Stimulated activated CD8-positive, alpha-beta memory T cell treated with anti-CD3 and anti-CD28 coated beads, Interleukin-15, amount 100 ng/mL, for 48 hours (primary cell): ENCODE measurements at regions not wholly inside any gene's neighbourhood (a gene's known extent, or its start where the extent isn't known, plus 50 kb on each side); places are given as distances from the start of the nearest gene placed in this dataset.
"Not testable (repeated sequence)": the region's sequence is repeated elsewhere in the genome, so short reads cannot be mapped to it uniquely, and the experiment has no call there.

ENCODE experiments used
- DNase-seq, 2 donors: peaks; one replicate each; pipeline ENCODE4 v3.0.0-alpha.2; 2020; ENCODE audit warnings: low read depth in 2 of 2

DNA sequence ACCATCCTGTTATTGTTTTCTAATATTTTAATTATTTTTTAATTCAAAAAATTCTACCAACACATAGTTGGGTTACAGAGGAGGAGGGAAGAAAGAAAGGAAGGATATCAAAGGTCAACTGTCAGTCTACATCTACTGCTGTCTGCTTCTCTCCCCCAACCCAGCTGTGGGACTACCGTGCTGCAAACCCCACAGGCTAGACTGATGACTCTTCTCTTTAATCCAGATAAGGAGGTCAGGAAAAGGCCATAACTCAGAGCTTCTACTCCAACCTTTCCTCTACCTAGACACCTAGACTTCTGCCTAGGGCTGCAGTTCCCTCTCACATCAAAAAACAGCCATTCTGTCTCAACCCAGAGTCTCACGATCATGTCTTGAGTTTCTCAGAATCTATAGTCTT lies 124.2 kb upstream of the ETV3 start:
- no peak for DNase-seq

DNA sequence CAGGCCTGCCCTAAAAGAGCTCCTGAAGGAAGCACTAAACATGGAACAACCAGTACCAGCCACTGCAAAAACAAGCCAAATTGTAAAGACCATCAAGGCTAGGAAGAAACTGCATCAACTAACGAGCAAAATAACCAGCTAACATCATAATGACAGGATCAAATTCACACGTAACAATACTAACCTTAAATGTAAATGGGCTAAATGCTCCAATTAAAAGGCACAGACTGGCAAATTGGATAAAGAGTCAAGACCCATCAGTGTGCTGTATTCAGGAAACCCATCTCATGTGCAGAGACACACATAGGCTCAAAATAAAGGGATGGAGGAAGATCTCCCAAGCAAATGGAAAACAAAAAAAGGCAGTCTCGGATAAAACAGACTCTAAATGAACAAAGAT lies 117.7 kb upstream of the ETV3 start:
- DNase-seq: not testable (repeated sequence)

- not testable (repeated sequence) for DNase-seq
These were observed 116.0 kb upstream of the ETV3 start for GRCh38 chr1:157254183-157254582.

DNA sequence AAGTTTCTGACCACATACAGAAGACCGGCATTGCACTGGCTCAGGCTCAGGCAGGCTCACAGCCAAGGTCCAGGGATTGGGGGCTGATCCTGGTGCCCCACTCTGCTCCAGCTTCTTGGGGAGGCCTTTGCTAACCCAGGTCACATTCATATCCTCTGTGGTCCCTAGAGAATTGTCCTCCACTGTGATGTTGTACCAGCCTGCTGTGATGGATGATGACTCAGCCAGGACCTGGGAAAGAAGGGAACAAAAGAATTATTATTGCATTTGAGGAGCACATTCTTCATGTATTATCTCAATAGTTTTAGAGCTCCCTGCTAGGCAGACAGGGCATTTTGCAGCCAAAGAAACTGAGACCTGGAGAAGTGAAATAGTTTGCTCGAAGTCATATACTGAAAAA lies 114.3 kb upstream of the ETV3 start:
- DNase-seq: no peak

- DNase-seq: no peak
These were observed 111.5 kb upstream of the ETV3 start for GRCh38 chr1:157249739-157250138.

DNA sequence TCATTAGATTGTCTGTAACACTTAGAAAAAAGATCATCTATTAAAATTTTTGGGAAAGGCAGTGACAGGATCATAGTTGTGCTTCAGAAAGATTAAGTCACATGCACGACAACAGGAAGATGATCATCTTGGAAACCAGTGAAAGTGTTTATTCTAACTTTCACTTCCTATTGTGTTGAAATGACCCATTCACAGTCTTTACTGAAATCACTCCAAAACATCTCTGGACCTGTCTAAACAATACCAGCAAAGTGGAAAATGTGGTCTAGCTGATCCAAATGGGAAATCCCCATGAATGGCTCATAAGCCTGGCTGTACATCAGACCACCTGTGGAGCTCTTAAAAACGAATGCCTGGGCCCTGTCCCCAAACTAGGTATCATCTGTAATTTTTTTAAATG lies 111.1 kb upstream of the ETV3 start:
- DNase-seq: no peak

- DNase-seq: not testable (repeated sequence)
These were observed 109.5 kb upstream of the ETV3 start for GRCh38 chr1:157247764-157248049.

DNA sequence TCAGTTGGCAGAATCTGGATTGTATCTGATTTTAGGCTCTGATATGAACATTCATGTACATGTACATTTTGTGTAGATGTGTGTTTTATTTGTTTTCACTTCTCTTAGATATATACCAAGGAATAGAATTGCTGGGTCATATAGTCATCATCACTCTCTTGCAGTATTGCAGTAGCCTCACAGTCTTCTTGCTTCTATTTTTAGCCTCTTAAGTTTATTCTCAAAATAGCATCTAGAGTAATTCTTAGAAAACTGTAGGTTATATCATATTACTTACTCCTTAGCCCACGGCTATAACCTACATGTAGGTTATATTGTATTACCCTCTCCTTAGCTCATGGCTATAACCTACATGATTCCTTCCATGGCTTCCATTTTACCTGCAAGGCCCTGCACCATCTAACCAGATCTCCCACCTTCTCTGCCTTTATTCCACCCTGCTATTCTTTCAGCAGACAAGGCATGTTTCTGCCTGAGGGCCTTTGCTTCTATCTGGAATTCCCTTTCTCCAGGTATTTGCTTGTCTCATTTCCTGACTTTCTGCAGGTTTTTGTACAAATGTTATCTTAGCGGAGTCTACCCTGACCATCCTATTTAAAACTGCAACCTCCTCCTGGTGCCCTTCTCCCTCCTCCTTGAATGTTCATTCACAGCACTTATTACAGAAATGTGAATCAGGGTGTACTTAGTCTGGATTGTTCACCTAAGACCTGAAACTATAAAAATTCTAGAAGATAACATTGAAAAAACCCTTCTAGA lies 109.0 kb upstream of the ETV3 start:
- no peak for DNase-seq

DNA sequence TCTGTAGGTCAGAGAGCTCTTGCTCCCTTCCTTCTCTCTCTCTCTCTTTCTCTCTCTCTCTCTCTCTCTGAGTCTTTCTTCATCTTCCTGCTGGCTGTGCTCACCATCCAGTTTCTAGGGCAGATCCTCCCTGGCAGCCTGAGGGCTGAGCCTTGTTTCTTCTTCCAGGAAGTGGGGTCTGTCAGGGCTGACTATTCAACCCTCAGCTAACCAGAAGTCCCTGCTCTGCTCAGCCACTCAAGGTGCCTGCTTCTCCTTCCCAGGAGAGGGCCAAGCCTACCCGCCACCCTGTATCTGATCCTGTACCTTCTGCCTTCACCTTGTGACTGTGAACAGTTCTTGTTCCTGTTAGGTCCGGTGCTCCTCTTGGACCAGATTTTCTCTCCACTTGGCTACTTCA lies 107.6 kb upstream of the ETV3 start:
- no peak for DNase-seq

GRCh38 chr1:157241185-157241538 lies 103.0 kb upstream of the ETV3 start:
- no peak for DNase-seq

DNA sequence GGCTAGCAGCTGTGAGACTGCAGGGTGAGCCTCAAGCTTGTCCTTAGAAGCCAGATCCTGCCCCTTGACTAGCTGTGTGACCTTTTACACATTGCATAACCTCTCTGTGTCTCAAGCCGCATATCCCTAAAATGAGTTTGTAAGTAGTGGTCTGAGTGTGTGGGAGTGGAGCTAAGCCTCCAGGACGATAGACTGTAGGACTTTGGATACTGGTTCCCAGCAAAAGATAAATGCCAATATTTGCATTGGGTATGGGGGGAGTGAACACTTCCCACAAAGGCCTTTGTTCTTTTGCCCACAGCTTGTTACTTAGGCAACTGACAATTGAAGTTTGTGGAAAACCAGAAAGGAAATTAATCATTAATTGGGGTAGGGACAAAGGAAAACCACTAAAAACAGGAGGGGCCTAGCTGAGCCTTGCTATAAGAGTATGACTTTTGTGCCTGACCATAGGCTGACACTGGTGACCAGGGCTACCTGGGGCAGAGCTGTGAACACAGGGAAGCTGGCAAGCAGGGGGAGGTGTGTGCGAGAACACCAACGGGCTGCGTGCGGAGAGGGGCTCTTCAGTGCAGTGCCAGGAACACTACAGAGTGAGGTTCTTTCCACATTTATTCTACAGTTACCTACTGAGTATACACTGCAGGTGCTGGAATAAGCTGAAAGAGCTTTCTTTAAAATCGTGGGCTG lies 102.4 kb upstream of the ETV3 start:
- no peak for DNase-seq

GRCh38 chr1:157239936-157240335 lies 101.7 kb upstream of the ETV3 start:
- no peak for DNase-seq

GRCh38 chr1:157238585-157238984 lies 100.4 kb upstream of the ETV3 start:
- no peak for DNase-seq

DNA sequence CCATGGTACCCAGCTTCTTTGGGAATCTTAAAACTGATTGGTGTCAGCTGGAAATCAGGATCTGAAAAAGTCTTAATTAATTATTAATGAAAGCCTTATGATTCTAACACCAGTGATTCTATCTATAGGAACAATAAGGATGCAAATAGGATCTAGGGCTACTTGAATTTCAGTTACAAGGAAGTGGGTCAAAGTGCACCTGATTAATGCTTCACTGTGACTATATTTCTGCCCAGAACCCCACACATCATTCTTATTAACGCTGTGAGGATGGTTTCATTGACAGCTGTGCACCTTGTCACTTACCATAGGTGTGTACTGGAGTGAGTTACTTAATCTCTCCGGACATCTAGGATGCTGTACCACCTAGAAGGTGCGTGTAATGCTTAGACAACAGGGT lies 99.8 kb upstream of the ETV3 start:
- no peak for DNase-seq

DNA sequence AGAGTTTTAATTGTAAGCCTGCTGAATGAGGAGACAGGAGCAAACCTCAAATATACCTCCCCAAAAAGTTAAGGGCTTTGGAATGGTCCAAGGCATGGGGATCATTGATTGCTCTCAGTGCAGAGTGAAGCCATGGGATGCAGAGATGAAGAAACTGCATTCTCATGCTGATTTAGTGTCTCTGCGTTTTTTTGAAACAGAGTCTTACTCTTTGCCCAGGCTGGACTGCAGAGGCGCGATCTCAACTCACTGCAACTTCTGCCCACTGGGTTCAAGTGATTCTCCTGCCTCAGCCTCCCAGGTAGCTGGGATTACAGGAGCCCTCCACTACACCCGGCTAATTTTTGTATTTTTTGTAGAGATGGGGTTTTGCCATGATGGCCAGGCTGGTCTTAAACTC lies 99.3 kb upstream of the ETV3 start:
- DNase-seq: no peak

- DNase-seq: no peak
These were observed 97.9 kb upstream of the ETV3 start for GRCh38 chr1:157236072-157236471.

- DNase-seq: no peak
These were observed 97.1 kb upstream of the ETV3 start for GRCh38 chr1:157235307-157235706.

DNA sequence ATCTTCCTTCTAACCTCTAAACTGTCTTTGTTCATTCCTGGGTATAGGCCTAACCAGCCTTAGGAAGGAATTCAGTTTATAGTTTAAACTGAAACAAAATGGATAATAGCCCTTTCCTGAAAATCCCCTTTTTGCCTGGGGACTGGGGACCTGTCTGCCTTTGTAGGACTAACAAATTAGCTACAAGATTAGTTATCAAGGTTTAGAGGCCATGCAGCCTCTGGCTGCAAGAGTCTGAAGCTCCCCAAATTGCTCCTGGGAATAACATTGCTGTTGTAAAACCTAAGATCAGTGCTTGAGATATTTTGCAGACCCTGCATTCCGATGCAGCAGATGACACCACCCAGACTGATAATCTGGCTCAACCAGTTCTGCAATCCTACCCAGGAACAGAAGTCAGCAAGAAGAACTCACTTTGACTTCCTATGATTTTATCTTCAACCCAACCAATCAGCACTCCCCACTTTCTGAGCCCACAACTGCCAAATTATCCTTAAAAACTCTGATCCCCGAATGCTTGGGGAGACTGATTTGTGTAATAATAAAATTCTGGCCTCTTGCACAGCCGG lies 96.6 kb upstream of the ETV3 start:
- no peak for DNase-seq

GRCh38 chr1:157233131-157233530 lies 94.9 kb upstream of the ETV3 start:
- DNase-seq: no peak

GRCh38 chr1:157231846-157232525 lies 93.8 kb upstream of the ETV3 start:
- no peak for DNase-seq

GRCh38 chr1:157230500-157230899 lies 92.3 kb upstream of the ETV3 start:
- no peak for DNase-seq

- DNase-seq: no peak
These were observed 89.5 kb upstream of the ETV3 start for GRCh38 chr1:157227700-157228099.

DNA sequence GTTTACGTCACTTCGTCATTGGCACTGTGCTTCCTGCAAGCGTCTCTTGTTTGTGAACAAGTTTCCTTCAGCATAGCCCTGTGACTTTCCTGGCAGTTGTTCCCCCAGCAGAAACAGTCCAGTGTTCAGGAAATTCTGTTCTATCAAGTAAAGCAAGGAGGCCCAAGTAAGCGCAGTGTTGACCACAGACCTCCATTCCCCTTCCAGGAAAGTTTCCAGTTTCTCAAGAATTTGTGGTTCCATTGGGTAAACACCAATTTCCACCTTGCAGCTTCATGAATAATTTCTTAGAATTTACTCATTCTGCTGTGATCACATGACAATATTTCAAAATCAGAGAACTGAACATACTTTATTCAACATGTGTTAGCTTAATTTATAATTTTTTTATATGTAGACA lies 88.5 kb upstream of the ETV3 start:
- no peak for DNase-seq
